ENCODE measurements at regions not wholly inside any gene's neighbourhood (a gene's known extent, or its start where the extent isn't known, plus 50 kb on each side); places are given as distances from the start of the nearest gene placed in this dataset.
"Not testable (repeated sequence)": the region's sequence is repeated elsewhere in the genome, so short reads cannot be mapped to it uniquely, and the experiment has no call there.

DNA sequence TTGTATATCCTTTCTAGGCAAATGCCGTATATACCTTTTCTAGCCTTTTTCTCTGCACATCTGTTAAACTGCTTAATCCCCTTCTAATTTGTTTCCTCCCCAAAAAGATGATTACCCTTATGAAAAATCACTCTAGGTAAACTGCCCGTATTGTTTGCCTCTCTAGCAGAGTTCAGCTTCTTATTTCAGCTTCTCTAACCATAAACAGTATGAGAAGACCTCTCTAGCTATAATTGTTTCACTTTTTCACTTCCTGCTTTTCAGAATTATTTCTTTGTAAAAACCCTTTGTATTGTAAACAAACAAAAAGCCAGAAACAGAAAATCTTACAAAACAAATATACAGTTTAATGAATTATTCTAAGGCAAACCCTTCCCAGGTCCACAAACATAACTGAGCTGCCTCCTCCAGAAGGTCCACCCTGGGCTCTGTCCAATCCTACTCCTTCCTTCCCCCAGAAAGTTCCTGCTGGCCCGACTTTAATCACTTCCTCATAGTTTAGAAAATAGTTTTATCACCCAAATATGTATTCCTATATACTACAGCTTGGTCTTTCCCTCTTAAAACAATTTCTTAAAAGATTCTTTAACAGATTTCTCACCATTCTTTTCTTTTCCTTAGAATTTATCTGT lies 158.1 kb downstream of the FGF1 start:
- no peak for DNase-seq (ENCODE audit: insufficient read length, low spot score)
- FAIRE-seq, result no peak
- TF ChIP-seq SPI1 (IDR thresholded peaks at IDR 0.05; ENCODE audit: low read depth, low read length), result peak; percentile 55; the same call in 1 of the 2 replicates
- TF ChIP-seq POLR2AphosphoS5 (IDR thresholded peaks at IDR 0.05; ENCODE audit: low read depth, low read length), result no peak

DNA sequence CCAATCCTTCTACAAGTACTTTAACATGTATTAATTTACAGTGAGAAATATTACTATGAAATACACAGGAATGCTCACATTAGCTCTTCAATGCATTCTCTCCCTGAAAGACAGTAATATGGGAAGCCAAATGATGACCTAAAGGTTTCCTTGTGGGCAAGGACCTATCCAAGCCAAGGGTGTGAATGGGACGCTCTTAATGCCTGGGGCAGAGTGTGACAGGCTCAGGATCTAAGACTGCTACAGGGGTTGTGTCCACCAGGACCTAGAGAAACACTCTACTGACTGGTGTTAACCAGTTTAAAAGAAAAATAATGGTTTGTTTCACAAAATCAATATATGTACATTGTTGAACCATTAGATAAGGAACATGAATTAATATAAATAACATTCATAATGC lies 158.7 kb downstream of the FGF1 start:
- no peak for TF ChIP-seq POLR2A (IDR thresholded peaks at IDR 0.05; ENCODE audit: low read depth, low read length)
- TF ChIP-seq SPI1 (IDR thresholded peaks at IDR 0.05; ENCODE audit: low read depth, low read length), result no peak
- no peak for TF ChIP-seq PAX5 (IDR thresholded peaks at IDR 0.05; ENCODE audit: insufficient read depth, low read length, severe bottlenecking)
- no peak for TF ChIP-seq TAF1 (IDR thresholded peaks at IDR 0.05; ENCODE audit: low read depth, low read length)
- TF ChIP-seq POLR2AphosphoS5 (IDR thresholded peaks at IDR 0.05; ENCODE audit: low read depth, low read length), result no peak
- TF ChIP-seq POU2F2 (IDR thresholded peaks at IDR 0.05; ENCODE audit: low read depth, low read length), result no peak
- DNase-seq (ENCODE audit: insufficient read length, low spot score) (no peak), FAIRE-seq (no peak)

DNA sequence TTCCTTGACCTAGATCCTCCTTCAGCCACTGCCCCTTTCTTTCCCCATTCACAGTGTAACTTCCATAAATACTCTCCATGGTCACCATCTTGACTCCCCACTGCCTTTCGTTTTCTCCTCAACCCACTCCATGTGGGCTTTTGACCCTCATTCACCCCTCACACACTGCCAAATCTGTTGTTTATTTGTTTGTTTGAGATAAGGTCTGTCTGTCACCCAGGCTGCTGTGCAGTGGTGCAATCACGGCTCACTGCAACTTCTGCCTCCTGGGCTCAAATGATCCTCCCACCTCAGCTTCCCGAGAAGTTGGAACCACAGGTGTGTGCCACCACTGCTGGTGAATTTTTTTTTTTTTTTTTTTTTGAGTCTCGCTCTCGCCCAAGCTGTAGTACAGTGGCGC lies 162.9 kb downstream of the FGF1 start:
- no peak for DNase-seq (ENCODE audit: insufficient read length, low spot score)
- no peak for FAIRE-seq
- TF ChIP-seq PAX5 (IDR thresholded peaks at IDR 0.05; ENCODE audit: insufficient read depth, low read length, severe bottlenecking) (no peak), POLR2AphosphoS5 (IDR thresholded peaks at IDR 0.05; ENCODE audit: low read depth, low read length) (no peak), SPI1 (IDR thresholded peaks at IDR 0.05; ENCODE audit: low read depth, low read length) (no peak), POU2F2 (IDR thresholded peaks at IDR 0.05; ENCODE audit: low read depth, low read length) (no peak), TAF1 (IDR thresholded peaks at IDR 0.05; ENCODE audit: low read depth, low read length) (no peak), POLR2A (IDR thresholded peaks at IDR 0.05; ENCODE audit: low read depth, low read length) (no peak)

DNA sequence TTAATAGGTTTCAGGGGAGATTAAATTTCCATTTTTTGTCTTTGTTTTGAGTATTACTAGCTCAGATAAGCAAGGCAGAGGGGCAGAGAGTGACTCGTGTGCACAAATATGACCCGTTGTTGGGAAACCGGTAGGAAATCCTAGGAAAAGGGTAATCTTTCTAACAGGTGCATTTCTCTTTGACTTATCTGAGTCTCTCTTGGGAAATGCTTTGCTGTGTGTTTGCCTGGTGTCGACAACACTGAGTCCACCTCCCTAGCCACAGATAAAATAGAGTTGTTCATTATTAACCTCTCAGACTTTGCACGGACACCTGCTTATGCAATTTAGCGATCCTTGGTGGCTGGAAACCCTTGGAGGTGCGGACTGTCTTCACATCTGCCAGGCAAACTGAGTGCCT lies 164.2 kb downstream of the FGF1 start:
- FAIRE-seq (no peak), DNase-seq (ENCODE audit: insufficient read length, low spot score) (no peak)
- TF ChIP-seq POLR2A (IDR thresholded peaks at IDR 0.05; ENCODE audit: low read depth, low read length) (no peak), POU2F2 (IDR thresholded peaks at IDR 0.05; ENCODE audit: low read depth, low read length) (no peak), TAF1 (IDR thresholded peaks at IDR 0.05; ENCODE audit: low read depth, low read length) (no peak), PAX5 (IDR thresholded peaks at IDR 0.05; ENCODE audit: insufficient read depth, low read length, severe bottlenecking) (no peak), SPI1 (IDR thresholded peaks at IDR 0.05; ENCODE audit: low read depth, low read length) (no peak), POLR2AphosphoS5 (IDR thresholded peaks at IDR 0.05; ENCODE audit: low read depth, low read length) (no peak)

DNA sequence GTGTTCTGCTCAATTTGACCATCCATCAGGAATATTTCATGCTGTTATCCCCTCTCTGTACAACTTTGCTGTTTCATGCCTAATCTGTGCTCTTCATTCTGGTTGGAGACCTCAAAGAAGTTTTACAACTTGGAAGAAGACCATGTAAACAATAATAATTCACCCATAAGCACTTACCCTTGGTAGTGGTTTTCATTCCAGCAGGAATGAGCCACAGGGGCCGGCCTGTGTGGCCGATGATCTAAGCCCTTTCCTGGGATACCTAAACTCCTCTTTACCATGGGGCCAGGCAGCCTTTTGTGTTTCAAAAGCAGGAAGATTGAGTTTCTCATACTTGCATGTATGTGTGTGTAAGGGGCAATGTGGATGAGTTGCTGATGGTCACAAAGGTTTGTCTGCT lies 165.0 kb downstream of the FGF1 start:
- FAIRE-seq (no peak), DNase-seq (ENCODE audit: insufficient read length, low spot score) (no peak)
- TF ChIP-seq SPI1 (IDR thresholded peaks at IDR 0.05; ENCODE audit: low read depth, low read length) (no peak), POU2F2 (IDR thresholded peaks at IDR 0.05; ENCODE audit: low read depth, low read length) (no peak), PAX5 (IDR thresholded peaks at IDR 0.05; ENCODE audit: insufficient read depth, low read length, severe bottlenecking) (no peak), POLR2AphosphoS5 (IDR thresholded peaks at IDR 0.05; ENCODE audit: low read depth, low read length) (no peak), POLR2A (IDR thresholded peaks at IDR 0.05; ENCODE audit: low read depth, low read length) (no peak), TAF1 (IDR thresholded peaks at IDR 0.05; ENCODE audit: low read depth, low read length) (no peak)

DNA sequence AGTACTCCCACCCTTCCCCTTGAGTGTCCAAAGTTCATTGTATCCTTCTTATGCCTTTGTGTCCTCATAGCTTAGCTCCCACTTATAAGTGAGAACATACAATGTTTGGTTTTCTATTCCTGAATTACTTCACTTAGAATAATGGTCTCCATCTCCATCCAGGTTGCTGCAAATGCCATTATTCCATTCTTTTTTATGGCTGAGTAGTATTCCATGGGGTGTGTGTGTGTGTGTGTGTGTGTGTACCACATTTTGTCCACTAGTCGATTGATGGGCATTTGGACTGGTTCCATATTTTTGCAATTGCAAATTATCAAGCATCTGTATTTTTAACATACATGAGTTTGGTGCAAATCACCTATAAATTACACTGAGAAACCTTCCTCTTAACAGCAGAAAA lies 166.0 kb downstream of the FGF1 start:
- not testable (repeated sequence) for FAIRE-seq; DNase-seq (ENCODE audit: insufficient read length, low spot score)

DNA sequence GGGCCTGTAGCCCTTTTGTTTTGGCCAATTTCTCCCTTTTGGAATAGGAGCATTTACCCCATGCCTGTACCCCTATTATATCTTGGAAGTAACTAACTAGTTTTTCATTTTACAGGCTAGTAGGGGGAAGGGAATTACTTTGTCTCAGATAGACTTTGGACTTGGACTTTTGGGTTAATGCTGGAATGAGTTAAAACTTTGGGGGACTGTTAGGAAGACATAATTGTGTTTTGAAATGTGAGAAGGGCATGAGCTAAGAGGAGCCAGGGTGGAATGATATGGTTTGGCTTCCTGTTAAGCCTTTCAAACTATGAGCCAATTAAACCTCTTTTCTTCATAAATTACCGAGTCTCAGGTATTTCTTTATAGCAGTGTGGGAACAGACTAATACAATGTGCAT lies 168.1 kb downstream of the FGF1 start:
- FAIRE-seq, result no peak
- no peak for DNase-seq (ENCODE audit: insufficient read length, low spot score)
- no peak for TF ChIP-seq PAX5 (IDR thresholded peaks at IDR 0.05; ENCODE audit: insufficient read depth, low read length, severe bottlenecking)
- no peak for TF ChIP-seq POLR2A (IDR thresholded peaks at IDR 0.05; ENCODE audit: low read depth, low read length)
- no peak for TF ChIP-seq POU2F2 (IDR thresholded peaks at IDR 0.05; ENCODE audit: low read depth, low read length)
- no peak for TF ChIP-seq POLR2AphosphoS5 (IDR thresholded peaks at IDR 0.05; ENCODE audit: low read depth, low read length)
- no peak for TF ChIP-seq SPI1 (IDR thresholded peaks at IDR 0.05; ENCODE audit: low read depth, low read length)
- TF ChIP-seq TAF1 (IDR thresholded peaks at IDR 0.05; ENCODE audit: low read depth, low read length), result no peak

DNA sequence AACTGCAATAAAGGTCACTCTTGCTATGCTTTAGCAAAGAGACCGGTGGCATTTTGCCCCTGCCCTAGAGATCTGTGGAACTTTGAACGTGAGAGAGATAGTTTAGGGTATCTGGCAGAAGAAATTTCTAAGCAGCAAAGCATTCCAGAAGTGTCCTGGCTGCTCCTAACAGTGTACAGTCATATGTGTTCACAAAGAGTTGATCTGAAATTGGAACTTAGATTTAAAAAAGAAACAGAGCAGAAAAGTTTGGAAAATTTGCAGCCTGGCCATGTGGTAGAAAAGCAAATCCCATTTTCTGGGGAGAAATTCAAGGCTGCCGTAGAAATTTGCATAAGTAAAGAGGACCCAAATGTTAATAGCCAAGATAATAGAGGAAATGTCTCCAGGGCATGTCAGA lies 169.2 kb downstream of the FGF1 start:
- TF ChIP-seq SPI1 (IDR thresholded peaks at IDR 0.05; ENCODE audit: low read depth, low read length), result no peak
- no peak for TF ChIP-seq POLR2A (IDR thresholded peaks at IDR 0.05; ENCODE audit: low read depth, low read length)
- no peak for TF ChIP-seq POLR2AphosphoS5 (IDR thresholded peaks at IDR 0.05; ENCODE audit: low read depth, low read length)
- TF ChIP-seq POU2F2 (IDR thresholded peaks at IDR 0.05; ENCODE audit: low read depth, low read length), result no peak
- TF ChIP-seq PAX5 (IDR thresholded peaks at IDR 0.05; ENCODE audit: insufficient read depth, low read length, severe bottlenecking), result no peak
- TF ChIP-seq TAF1 (IDR thresholded peaks at IDR 0.05; ENCODE audit: low read depth, low read length), result no peak
- DNase-seq (ENCODE audit: insufficient read length, low spot score) (no peak), FAIRE-seq (no peak)

DNA sequence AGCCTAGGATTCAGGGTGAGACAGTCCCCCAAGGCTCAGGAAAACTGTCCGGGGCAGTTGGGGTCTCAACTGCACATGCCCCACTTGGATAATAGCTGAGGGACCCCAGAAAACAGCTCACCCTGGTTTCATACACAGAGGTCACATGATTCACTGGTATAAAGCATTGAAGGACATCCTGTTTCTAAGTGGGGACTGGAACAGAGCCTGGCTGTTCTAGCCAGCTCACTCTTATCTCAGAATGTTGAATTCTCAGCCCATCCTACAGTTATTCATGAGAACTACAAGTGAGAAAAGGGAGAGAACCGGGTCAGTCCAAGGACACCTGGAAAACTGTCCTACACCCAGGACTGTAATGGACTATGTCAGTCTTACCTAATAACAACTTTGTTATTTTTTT lies 170.9 kb downstream of the FGF1 start:
- FAIRE-seq, result no peak
- no peak for DNase-seq (ENCODE audit: insufficient read length, low spot score)
- no peak for TF ChIP-seq SPI1 (IDR thresholded peaks at IDR 0.05; ENCODE audit: low read depth, low read length)
- no peak for TF ChIP-seq POU2F2 (IDR thresholded peaks at IDR 0.05; ENCODE audit: low read depth, low read length)
- TF ChIP-seq PAX5 (IDR thresholded peaks at IDR 0.05; ENCODE audit: insufficient read depth, low read length, severe bottlenecking), result no peak
- TF ChIP-seq POLR2A (IDR thresholded peaks at IDR 0.05; ENCODE audit: low read depth, low read length), result no peak
- TF ChIP-seq TAF1 (IDR thresholded peaks at IDR 0.05; ENCODE audit: low read depth, low read length), result no peak
- TF ChIP-seq POLR2AphosphoS5 (IDR thresholded peaks at IDR 0.05; ENCODE audit: low read depth, low read length), result no peak

DNA sequence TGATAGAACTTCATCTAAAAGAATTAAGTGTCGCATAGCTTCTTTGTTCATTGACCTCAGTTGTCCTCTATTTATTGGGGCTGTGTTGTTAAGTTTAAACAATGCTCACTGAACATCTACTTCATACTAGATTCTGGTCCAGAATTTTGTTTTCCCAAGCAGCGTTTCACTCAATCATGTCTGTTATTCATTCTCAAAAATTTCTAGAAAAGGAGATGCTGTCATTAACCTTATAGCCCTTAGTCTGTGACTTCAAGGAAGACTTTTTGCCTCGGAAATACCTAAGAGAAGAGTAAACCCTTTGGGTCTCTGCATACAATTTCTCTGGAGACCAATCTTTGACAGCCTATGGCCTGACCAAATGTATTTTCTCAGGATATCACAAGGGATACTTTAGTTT lies 171.7 kb downstream of the FGF1 start:
- no peak for DNase-seq (ENCODE audit: insufficient read length, low spot score)
- FAIRE-seq, result no peak
- TF ChIP-seq TAF1 (IDR thresholded peaks at IDR 0.05; ENCODE audit: low read depth, low read length), result no peak
- no peak for TF ChIP-seq POLR2AphosphoS5 (IDR thresholded peaks at IDR 0.05; ENCODE audit: low read depth, low read length)
- no peak for TF ChIP-seq POLR2A (IDR thresholded peaks at IDR 0.05; ENCODE audit: low read depth, low read length)
- no peak for TF ChIP-seq PAX5 (IDR thresholded peaks at IDR 0.05; ENCODE audit: insufficient read depth, low read length, severe bottlenecking)
- TF ChIP-seq POU2F2 (IDR thresholded peaks at IDR 0.05; ENCODE audit: low read depth, low read length), result no peak
- TF ChIP-seq SPI1 (IDR thresholded peaks at IDR 0.05; ENCODE audit: low read depth, low read length), result no peak

Data from GM12891 (cell line).